ENCODE measurements at regions not wholly inside any gene's neighbourhood (a gene's known extent, or its start where the extent isn't known, plus 50 kb on each side); places are given as distances from the start of the nearest gene placed in this dataset.

DNA sequence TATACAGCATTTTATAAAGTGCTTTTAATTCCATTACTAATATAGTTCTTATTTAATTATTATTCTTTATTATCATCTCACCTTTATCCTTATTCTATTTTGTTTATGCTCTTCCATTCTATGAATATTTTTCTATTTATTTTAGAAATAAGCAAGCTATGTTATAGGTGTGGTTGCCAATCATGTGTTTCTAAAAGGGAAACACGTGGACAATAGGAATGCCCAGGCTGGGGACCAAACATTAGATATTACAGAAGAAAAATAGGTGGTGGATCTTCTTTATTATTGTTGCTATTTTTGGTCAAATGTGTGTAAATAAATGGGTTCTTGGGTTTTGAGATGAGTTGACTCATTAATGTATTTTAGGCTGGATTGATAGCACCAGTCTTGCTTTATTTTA is 438.3 kb downstream of the RAB38 start (continued):
- TF ChIP-seq, protein P1, sequence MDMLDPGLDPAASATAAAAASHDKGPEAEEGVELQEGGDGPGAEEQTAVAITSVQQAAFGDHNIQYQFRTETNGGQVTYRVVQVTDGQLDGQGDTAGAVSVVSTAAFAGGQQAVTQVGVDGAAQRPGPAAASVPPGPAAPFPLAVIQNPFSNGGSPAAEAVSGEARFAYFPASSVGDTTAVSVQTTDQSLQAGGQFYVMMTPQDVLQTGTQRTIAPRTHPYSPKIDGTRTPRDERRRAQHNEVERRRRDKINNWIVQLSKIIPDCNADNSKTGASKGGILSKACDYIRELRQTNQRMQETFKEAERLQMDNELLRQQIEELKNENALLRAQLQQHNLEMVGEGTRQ (CRISPR knock-in tag; IDR thresholded peaks at IDR 0.05), result no peak
- no peak for TF ChIP-seq NFYB (CRISPR knock-in tag; conservative IDR thresholded peaks at IDR 0.05; ENCODE audit: low read depth)

DNA sequence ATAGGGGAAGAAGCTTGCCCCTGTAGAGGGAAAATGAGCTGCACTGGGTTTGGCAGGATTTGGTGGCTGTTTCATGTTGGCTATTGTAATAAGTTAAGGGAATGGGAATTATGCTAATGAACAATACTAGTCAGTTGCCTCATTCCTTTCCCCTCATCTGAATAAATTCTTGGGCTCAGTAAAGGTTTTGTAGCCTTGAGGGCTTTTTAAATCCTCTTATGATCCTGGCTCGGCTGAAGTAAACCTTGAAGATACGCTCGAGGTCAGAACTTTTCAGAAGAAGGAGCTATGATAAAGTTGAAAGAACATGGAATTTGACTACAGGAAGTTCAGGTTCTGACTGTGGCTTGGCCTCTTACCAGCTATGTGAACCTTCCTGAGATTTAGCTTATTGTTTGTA is 448.7 kb downstream of the RAB38 start:
- H3K36me3 Mint-ChIP-seq, result no peaks in the 10 kb centered on the region
- DNase-seq (ENCODE audit: low spot score) (no peak), ATAC-seq (no peak)
- H3K27ac Mint-ChIP-seq, result no peak overlapping the region
- H3K27me3 Mint-ChIP-seq (ENCODE audit: low read depth), result no peaks in the 10 kb centered on the region
- peaks cover 3% of the 10 kb centered on the region; the same call in 1 of the 2 replicates for H3K4me1 Mint-ChIP-seq
- no peak overlapping the region for H3K4me3 Mint-ChIP-seq
- POLR2A ChIA-PET, result no interaction called here
- CTCF ChIA-PET, result interaction anchor here (0.9 kb wide), 1 partner anchor 262 kb away, joined by 3 read pairs; no protein-coding TSS in a partner anchor
- H3K9me3 Mint-ChIP-seq, result no peaks in the 10 kb centered on the region
- TF ChIP-seq ZNF219 (CRISPR knock-in tag; IDR thresholded peaks at IDR 0.05; ENCODE audit: borderline replicate concordance) (no peak), TP53 (CRISPR knock-in tag; IDR thresholded peaks at IDR 0.05) (no peak), TCF7 (CRISPR knock-in tag; IDR thresholded peaks at IDR 0.05; ENCODE audit: low read depth) (no peak), HMGA2 (CRISPR knock-in tag; IDR thresholded peaks at IDR 0.05) (no peak), NR3C1 (CRISPR knock-in tag; conservative IDR thresholded peaks at IDR 0.05; ENCODE audit: low read depth) (no peak), ELF4 (CRISPR knock-in tag; IDR thresholded peaks at IDR 0.05; ENCODE audit: low read depth) (no peak), FOXP1 (CRISPR knock-in tag; IDR thresholded peaks at IDR 0.05; ENCODE audit: borderline replicate concordance) (no peak), CREM (CRISPR knock-in tag; IDR thresholded peaks at IDR 0.05) (no peak)
- TF ChIP-seq, protein P2, sequence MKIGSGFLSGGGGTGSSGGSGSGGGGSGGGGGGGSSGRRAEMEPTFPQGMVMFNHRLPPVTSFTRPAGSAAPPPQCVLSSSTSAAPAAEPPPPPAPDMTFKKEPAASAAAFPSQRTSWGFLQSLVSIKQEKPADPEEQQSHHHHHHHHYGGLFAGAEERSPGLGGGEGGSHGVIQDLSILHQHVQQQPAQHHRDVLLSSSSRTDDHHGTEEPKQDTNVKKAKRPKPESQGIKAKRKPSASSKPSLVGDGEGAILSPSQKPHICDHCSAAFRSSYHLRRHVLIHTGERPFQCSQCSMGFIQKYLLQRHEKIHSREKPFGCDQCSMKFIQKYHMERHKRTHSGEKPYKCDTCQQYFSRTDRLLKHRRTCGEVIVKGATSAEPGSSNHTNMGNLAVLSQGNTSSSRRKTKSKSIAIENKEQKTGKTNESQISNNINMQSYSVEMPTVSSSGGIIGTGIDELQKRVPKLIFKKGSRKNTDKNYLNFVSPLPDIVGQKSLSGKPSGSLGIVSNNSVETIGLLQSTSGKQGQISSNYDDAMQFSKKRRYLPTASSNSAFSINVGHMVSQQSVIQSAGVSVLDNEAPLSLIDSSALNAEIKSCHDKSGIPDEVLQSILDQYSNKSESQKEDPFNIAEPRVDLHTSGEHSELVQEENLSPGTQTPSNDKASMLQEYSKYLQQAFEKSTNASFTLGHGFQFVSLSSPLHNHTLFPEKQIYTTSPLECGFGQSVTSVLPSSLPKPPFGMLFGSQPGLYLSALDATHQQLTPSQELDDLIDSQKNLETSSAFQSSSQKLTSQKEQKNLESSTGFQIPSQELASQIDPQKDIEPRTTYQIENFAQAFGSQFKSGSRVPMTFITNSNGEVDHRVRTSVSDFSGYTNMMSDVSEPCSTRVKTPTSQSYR (CRISPR knock-in tag; IDR thresholded peaks at IDR 0.05), result no peak
- TF ChIP-seq, protein P3, sequence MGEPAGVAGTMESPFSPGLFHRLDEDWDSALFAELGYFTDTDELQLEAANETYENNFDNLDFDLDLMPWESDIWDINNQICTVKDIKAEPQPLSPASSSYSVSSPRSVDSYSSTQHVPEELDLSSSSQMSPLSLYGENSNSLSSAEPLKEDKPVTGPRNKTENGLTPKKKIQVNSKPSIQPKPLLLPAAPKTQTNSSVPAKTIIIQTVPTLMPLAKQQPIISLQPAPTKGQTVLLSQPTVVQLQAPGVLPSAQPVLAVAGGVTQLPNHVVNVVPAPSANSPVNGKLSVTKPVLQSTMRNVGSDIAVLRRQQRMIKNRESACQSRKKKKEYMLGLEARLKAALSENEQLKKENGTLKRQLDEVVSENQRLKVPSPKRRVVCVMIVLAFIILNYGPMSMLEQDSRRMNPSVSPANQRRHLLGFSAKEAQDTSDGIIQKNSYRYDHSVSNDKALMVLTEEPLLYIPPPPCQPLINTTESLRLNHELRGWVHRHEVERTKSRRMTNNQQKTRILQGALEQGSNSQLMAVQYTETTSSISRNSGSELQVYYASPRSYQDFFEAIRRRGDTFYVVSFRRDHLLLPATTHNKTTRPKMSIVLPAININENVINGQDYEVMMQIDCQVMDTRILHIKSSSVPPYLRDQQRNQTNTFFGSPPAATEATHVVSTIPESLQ (CRISPR knock-in tag; IDR thresholded peaks at IDR 0.05), result no peak
- TF ChIP-seq, protein P4, sequence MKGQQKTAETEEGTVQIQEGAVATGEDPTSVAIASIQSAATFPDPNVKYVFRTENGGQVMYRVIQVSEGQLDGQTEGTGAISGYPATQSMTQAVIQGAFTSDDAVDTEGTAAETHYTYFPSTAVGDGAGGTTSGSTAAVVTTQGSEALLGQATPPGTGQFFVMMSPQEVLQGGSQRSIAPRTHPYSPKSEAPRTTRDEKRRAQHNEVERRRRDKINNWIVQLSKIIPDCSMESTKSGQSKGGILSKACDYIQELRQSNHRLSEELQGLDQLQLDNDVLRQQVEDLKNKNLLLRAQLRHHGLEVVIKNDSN (CRISPR knock-in tag; IDR thresholded peaks at IDR 0.05), result no peak
- TF ChIP-seq, protein P5, sequence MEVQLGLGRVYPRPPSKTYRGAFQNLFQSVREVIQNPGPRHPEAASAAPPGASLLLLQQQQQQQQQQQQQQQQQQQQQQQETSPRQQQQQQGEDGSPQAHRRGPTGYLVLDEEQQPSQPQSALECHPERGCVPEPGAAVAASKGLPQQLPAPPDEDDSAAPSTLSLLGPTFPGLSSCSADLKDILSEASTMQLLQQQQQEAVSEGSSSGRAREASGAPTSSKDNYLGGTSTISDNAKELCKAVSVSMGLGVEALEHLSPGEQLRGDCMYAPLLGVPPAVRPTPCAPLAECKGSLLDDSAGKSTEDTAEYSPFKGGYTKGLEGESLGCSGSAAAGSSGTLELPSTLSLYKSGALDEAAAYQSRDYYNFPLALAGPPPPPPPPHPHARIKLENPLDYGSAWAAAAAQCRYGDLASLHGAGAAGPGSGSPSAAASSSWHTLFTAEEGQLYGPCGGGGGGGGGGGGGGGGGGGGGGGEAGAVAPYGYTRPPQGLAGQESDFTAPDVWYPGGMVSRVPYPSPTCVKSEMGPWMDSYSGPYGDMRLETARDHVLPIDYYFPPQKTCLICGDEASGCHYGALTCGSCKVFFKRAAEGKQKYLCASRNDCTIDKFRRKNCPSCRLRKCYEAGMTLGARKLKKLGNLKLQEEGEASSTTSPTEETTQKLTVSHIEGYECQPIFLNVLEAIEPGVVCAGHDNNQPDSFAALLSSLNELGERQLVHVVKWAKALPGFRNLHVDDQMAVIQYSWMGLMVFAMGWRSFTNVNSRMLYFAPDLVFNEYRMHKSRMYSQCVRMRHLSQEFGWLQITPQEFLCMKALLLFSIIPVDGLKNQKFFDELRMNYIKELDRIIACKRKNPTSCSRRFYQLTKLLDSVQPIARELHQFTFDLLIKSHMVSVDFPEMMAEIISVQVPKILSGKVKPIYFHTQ (CRISPR knock-in tag; IDR thresholded peaks at IDR 0.05), result no peak
- TF ChIP-seq, protein P6, sequence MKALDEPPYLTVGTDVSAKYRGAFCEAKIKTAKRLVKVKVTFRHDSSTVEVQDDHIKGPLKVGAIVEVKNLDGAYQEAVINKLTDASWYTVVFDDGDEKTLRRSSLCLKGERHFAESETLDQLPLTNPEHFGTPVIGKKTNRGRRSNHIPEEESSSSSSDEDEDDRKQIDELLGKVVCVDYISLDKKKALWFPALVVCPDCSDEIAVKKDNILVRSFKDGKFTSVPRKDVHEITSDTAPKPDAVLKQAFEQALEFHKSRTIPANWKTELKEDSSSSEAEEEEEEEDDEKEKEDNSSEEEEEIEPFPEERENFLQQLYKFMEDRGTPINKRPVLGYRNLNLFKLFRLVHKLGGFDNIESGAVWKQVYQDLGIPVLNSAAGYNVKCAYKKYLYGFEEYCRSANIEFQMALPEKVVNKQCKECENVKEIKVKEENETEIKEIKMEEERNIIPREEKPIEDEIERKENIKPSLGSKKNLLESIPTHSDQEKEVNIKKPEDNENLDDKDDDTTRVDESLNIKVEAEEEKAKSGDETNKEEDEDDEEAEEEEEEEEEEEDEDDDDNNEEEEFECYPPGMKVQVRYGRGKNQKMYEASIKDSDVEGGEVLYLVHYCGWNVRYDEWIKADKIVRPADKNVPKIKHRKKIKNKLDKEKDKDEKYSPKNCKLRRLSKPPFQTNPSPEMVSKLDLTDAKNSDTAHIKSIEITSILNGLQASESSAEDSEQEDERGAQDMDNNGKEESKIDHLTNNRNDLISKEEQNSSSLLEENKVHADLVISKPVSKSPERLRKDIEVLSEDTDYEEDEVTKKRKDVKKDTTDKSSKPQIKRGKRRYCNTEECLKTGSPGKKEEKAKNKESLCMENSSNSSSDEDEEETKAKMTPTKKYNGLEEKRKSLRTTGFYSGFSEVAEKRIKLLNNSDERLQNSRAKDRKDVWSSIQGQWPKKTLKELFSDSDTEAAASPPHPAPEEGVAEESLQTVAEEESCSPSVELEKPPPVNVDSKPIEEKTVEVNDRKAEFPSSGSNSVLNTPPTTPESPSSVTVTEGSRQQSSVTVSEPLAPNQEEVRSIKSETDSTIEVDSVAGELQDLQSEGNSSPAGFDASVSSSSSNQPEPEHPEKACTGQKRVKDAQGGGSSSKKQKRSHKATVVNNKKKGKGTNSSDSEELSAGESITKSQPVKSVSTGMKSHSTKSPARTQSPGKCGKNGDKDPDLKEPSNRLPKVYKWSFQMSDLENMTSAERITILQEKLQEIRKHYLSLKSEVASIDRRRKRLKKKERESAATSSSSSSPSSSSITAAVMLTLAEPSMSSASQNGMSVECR (CRISPR knock-in tag; IDR thresholded peaks at IDR 0.05; ENCODE audit: borderline replicate concordance), result no peak
